PFSK-1 (cell line): ENCODE measurements at regions not wholly inside any gene's neighbourhood (a gene's known extent, or its start where the extent isn't known, plus 50 kb on each side); places are given as distances from the start of the nearest gene placed in this dataset.

ENCODE experiments used
- FOXP2 ChIP-seq: optimal IDR thresholded peaks from 2 replicates; pipeline ENCODE3; 2011; ENCODE audit warnings: borderline replicate concordance, control low read depth, inconsistent platforms; ENCODE audit not compliant: insufficient read depth; ENCODE audit errors: extremely low read length, extremely low read depth
- POLR2AphosphoS5 ChIP-seq: IDR thresholded peaks from 2 replicates; pipeline ENCODE4 v1.6.1; 2012; ENCODE audit warnings: low read depth, mild to moderate bottlenecking, control low read depth, low read length, moderate library complexity
- SIN3A ChIP-seq: IDR thresholded peaks from 2 replicates; pipeline ENCODE4 v1.6.1; 2012; ENCODE audit warnings: mild to moderate bottlenecking, low read length, moderate library complexity, borderline replicate concordance; ENCODE audit not compliant: insufficient read depth
- TAF1 ChIP-seq: IDR thresholded peaks from 2 replicates; pipeline ENCODE4 v1.6.1; 2012; ENCODE audit warnings: low read length, control low read depth, borderline replicate concordance; ENCODE audit not compliant: insufficient read depth
- TF ChIP-seq, protein P1 (sequence below), 2 experiments: IDR thresholded peaks; 2 replicates each; pipeline versions ENCODE4 v1.6.1 to v1.8.0; 2011 to 2012; ENCODE audit warnings: low read depth in 2 of 2, low read length in 2 of 2, control low read depth in 1 of 2, inconsistent platforms in 1 of 2, mild to moderate bottlenecking in 1 of 2, moderate library complexity in 1 of 2; ENCODE audit not compliant: insufficient read depth in 1 of 2

DNA sequence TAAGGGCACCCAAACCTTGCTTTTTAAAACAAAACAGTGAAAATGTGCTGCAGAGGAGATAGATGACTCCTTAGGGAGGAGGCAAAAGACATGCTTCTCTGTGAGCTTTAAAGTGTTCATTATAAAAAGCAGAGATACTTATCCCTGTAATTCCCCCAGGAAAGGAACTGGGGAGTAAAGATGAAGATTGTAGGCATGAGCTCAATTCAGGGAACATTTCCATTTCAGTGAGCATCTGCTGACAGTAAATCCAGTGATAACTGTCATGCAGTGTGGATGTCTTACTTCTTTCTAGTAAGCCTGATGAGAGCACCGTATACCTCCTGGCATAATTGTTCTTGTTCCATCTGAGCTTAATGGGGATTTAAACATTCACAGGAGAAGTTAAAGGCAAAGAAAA lies 1296.5 kb downstream of the MRPL39 start:
- TF ChIP-seq FOXP2 (no peak), POLR2AphosphoS5 (no peak)
- TF ChIP-seq, protein P1, sequence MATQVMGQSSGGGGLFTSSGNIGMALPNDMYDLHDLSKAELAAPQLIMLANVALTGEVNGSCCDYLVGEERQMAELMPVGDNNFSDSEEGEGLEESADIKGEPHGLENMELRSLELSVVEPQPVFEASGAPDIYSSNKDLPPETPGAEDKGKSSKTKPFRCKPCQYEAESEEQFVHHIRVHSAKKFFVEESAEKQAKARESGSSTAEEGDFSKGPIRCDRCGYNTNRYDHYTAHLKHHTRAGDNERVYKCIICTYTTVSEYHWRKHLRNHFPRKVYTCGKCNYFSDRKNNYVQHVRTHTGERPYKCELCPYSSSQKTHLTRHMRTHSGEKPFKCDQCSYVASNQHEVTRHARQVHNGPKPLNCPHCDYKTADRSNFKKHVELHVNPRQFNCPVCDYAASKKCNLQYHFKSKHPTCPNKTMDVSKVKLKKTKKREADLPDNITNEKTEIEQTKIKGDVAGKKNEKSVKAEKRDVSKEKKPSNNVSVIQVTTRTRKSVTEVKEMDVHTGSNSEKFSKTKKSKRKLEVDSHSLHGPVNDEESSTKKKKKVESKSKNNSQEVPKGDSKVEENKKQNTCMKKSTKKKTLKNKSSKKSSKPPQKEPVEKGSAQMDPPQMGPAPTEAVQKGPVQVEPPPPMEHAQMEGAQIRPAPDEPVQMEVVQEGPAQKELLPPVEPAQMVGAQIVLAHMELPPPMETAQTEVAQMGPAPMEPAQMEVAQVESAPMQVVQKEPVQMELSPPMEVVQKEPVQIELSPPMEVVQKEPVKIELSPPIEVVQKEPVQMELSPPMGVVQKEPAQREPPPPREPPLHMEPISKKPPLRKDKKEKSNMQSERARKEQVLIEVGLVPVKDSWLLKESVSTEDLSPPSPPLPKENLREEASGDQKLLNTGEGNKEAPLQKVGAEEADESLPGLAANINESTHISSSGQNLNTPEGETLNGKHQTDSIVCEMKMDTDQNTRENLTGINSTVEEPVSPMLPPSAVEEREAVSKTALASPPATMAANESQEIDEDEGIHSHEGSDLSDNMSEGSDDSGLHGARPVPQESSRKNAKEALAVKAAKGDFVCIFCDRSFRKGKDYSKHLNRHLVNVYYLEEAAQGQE (IDR thresholded peaks at IDR 0.05; ENCODE audit: insufficient read depth in 1 of 2, low read depth in 2 of 2, low read length in 2 of 2), result no peak

DNA sequence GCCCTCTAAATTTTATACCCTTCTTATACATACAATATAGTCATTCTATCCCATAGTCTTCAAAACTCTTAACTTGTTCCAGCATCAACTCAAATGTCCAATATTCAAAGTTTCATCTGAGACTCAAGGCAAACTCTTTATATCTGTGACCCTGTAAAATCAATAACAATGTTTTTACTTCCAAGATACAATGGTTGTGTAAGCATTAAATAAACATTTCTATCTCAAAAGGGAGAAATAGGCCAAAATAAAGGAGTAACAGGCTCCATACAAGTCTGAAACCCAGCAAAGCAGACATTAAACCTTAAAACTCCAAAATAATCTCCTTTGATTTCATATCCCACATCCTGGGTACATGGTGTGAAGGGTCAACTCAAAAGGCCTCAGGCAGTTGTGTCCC lies 1299.1 kb downstream of the MRPL39 start:
- TF ChIP-seq POLR2AphosphoS5 (no peak), TAF1 (no peak), SIN3A (no peak), FOXP2 (no peak)
- TF ChIP-seq, protein P1 (IDR thresholded peaks at IDR 0.05; ENCODE audit: insufficient read depth in 1 of 2, low read depth in 2 of 2, low read length in 2 of 2), result no peak

DNA sequence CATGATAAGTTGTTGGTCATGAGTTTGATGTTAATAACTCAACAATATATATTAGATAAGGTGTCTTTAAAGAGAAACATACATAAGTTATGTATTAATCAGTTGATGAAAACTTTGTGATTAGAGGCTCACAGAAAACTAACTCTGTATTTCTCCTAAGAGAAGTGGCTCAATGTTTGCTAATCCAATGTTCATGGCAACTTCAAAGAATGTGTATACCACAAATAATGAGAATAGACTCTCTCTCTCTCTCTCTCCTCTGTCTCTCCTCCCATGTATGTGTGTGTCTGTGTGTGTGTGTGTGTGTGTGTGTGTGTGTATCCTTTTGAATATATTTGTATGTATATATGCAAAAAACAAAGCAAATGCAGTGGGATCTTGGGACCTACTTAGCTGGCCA lies 1304.9 kb downstream of the MRPL39 start:
- TF ChIP-seq TAF1 (no peak), POLR2AphosphoS5 (no peak), SIN3A (no peak)
- TF ChIP-seq, protein P1 (IDR thresholded peaks at IDR 0.05; ENCODE audit: insufficient read depth in 1 of 2, low read depth in 2 of 2, low read length in 2 of 2), result no peak

DNA sequence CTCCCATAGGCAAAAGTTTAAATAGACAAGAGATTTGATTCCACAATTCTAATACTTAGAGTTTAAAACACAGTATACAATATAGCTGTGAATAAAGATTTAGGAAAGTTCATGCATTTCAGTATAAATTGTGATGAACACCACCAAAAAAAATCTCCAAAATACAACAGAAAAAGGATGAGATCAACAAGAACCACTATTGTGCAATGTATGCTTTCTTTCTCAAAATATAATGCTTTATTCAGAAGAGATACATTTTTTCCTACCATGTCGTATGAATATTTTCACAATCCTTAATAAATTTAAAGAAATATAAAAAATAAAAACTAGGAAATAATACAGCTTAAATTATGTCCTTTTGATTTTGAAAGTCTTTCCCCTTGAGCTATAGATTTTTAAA lies 1309.2 kb downstream of the MRPL39 start:
- TF ChIP-seq POLR2AphosphoS5, result no peak
- TF ChIP-seq SIN3A, result no peak
- TF ChIP-seq TAF1, result no peak
- TF ChIP-seq, protein P1 (IDR thresholded peaks at IDR 0.05; ENCODE audit: insufficient read depth in 1 of 2, low read depth in 2 of 2, low read length in 2 of 2), result no peak
- no peak for TF ChIP-seq FOXP2

DNA sequence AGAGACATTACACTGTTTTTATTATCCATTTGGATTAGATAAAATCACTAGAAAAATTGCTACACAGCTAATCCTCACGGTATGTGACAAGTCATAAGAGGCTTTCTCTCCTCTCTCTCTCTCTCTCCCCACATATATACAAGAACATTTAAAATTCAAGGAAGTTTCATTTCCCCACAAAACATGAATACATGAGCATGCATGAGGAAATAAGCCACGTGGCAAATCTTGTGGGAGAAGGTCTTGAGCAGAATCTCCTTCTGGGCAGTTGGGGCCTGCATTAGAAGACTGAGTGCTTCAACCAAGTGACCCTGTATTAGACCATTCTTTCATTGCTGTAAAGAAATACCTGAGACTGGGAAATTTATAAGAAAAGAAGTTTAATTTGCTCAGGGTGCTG lies 1313.1 kb downstream of the MRPL39 start:
- TF ChIP-seq TAF1, result no peak
- no peak for TF ChIP-seq POLR2AphosphoS5
- no peak for TF ChIP-seq FOXP2
- no peak for TF ChIP-seq SIN3A
- TF ChIP-seq, protein P1 (IDR thresholded peaks at IDR 0.05; ENCODE audit: insufficient read depth in 1 of 2, low read depth in 2 of 2, low read length in 2 of 2), result no peak
